ENCODE measurements at regions not wholly inside any gene's neighbourhood (a gene's known extent, or its start where the extent isn't known, plus 50 kb on each side); places are given as distances from the start of the nearest gene placed in this dataset.
"Not testable (repeated sequence)": the region's sequence is repeated elsewhere in the genome, so short reads cannot be mapped to it uniquely, and the experiment has no call there.

- no peak for DNase-seq (ENCODE audit: low read depth, low spot score)
These were observed 96.6 kb upstream of the GATB start for GRCh38 chr4:151857368-151857767.

GRCh38 chr4:151855747-151856146, 94.9 kb upstream of the GATB start:
- DNase-seq (ENCODE audit: low read depth, low spot score), result no peak

GRCh38 chr4:151854731-151855130, 93.9 kb upstream of the GATB start:
- DNase-seq (ENCODE audit: low read depth, low spot score), result no peak

GRCh38 chr4:151853034-151853433, 92.2 kb upstream of the GATB start:
- no peak for DNase-seq (ENCODE audit: low read depth, low spot score)

GRCh38 chr4:151852202-151852601, 91.4 kb upstream of the GATB start:
- no peak for DNase-seq (ENCODE audit: low read depth, low spot score)

- no peak for DNase-seq (ENCODE audit: low read depth, low spot score)
These were observed 90.5 kb upstream of the GATB start for GRCh38 chr4:151851354-151851753.

- no peak for DNase-seq (ENCODE audit: low read depth, low spot score)
These were observed 90.0 kb upstream of the GATB start for GRCh38 chr4:151850791-151851213.

- DNase-seq (ENCODE audit: low read depth, low spot score), result not testable (repeated sequence)
These were observed 84.7 kb upstream of the GATB start for GRCh38 chr4:151845551-151845950.

- DNase-seq (ENCODE audit: low read depth, low spot score), result no peak
These were observed 81.7 kb upstream of the GATB start for GRCh38 chr4:151842430-151843079.

GRCh38 chr4:151841107-151841506, 80.3 kb upstream of the GATB start:
- no peak for DNase-seq (ENCODE audit: low read depth, low spot score)

GRCh38 chr4:151835467-151835866, 74.7 kb upstream of the GATB start:
- no peak for DNase-seq (ENCODE audit: low read depth, low spot score)

- no peak for DNase-seq (ENCODE audit: low read depth, low spot score)
These were observed 72.4 kb upstream of the GATB start for GRCh38 chr4:151833174-151833573.

- DNase-seq (ENCODE audit: low read depth, low spot score), result no peak
These were observed 70.7 kb upstream of the GATB start for GRCh38 chr4:151831526-151831925.

- DNase-seq (ENCODE audit: low read depth, low spot score), result no peak
These were observed 69.4 kb upstream of the GATB start for GRCh38 chr4:151830168-151830567.

GRCh38 chr4:151829309-151829708, 68.5 kb upstream of the GATB start:
- no peak for DNase-seq (ENCODE audit: low read depth, low spot score)

GRCh38 chr4:151824656-151825055, 63.8 kb upstream of the GATB start:
- no peak for DNase-seq (ENCODE audit: low read depth, low spot score)

- no peak for DNase-seq (ENCODE audit: low read depth, low spot score)
These were observed 61.5 kb upstream of the GATB start for GRCh38 chr4:151822331-151822730.

GRCh38 chr4:151820004-151820403, 59.2 kb upstream of the GATB start:
- DNase-seq (ENCODE audit: low read depth, low spot score), result no peak

- DNase-seq (ENCODE audit: low read depth, low spot score), result no peak
These were observed 50.6 kb upstream of the GATB start for GRCh38 chr4:151811403-151811802.
